Heart left ventricle (tissue), 16 donors: ENCODE measurements at regions not wholly inside any gene's neighbourhood (a gene's known extent, or its start where the extent isn't known, plus 50 kb on each side); places are given as distances from the start of the nearest gene placed in this dataset.

Experiments
- ATAC-seq, 4 donors: fragments of 200-7000 bp; cut with Tn5 transposase; one replicate each; pipeline ENCODE4 v1.9.1; 2020 to 2022; ENCODE audit warnings: moderate library complexity in 4 of 4, mild to moderate bottlenecking in 3 of 4, moderate number of reproducible peaks in 1 of 4
- DNase-seq, 5 donors: peaks; one replicate each; pipeline ENCODE4 v3.0.0-alpha.2; 2020
- H3K27ac ChIP-seq, 12 donors: fragments of 200-600 bp; sonication (generic) in 4 of 12; one replicate each; pipeline versions ENCODE4 v1.5.0 to v1.8.0; 2016 to 2022; ENCODE audit warnings: mild to moderate bottlenecking in 2 of 12
- H3K27me3 ChIP-seq, 9 donors: fragments of 200-600 bp; sonication (generic) in 2 of 9; one replicate each; pipeline versions ENCODE4 v1.5.1 to v1.8.0; 2016 to 2022; ENCODE audit warnings: mild to moderate bottlenecking in 3 of 9
- H3K36me3 ChIP-seq, 9 donors: fragments of 200-600 bp; sonication (generic) in 2 of 9; one replicate each; pipeline versions ENCODE4 v1.5.0 to v1.8.0; 2018 to 2022; ENCODE audit warnings: mild to moderate bottlenecking in 2 of 9
- H3K4me1 ChIP-seq, 12 donors: fragments of 200-600 bp; sonication (generic) in 4 of 12; one replicate each; pipeline versions ENCODE4 v1.5.0 to v1.8.0; 2016 to 2022; ENCODE audit warnings: mild to moderate bottlenecking in 3 of 12
- H3K4me3 ChIP-seq, 12 donors: fragments of 200-600 bp; sonication (generic) in 4 of 12; one replicate each; pipeline versions ENCODE4 v1.5.0 to v1.8.0; 2017 to 2022; ENCODE audit warnings: mild to moderate bottlenecking in 9 of 12, moderate library complexity in 4 of 12
- H3K9me3 ChIP-seq, 12 donors: fragments of 200-600 bp; sonication (generic) in 4 of 12; one replicate each; pipeline versions ENCODE4 v1.5.0 to v1.8.0; 2016 to 2022; ENCODE audit warnings: mild to moderate bottlenecking in 1 of 12
- CTCF ChIP-seq, 12 donors: fragments of 200-600 bp; sonication (generic) in 4 of 12; IDR thresholded peaks; one replicate each; pipeline versions ENCODE4 v1.5.0 to v1.8.0; 2018 to 2022; ENCODE audit warnings: antibody characterized with exemption in 12 of 12, mild to moderate bottlenecking in 5 of 12
- POLR2A ChIP-seq, 2 donors: fragments of 450-650 bp; IDR thresholded peaks; one replicate each; pipeline ENCODE4 v1.6.1; 2017; ENCODE audit warnings: antibody characterized with exemption in 2 of 2, mild to moderate bottlenecking in 2 of 2, moderate library complexity in 2 of 2
- WGBS, 4 donors: extraction: QIAGEN DNeasy Blood & Tissue Kit in 2 of 4; methylation state at CpG; one replicate each; pipeline versions ENCODE4 v1.1.5 to v1.1.7; 2013 to 2018; 5-methylcytosine and 5-hydroxymethylcytosine counted together
- intact Hi-C, 10 donors: fragments of 100-400 bp; cut with DNase I; formaldehyde crosslinking; loops; one replicate each; pipeline versions ENCODE4 v1.11.1 to v1.14.2; 2022
- donor health status: ischemic (EF 13 %, LVEDD 7.1; RV severe dilation, severe dysfunction).
- donor health status: healthy with polysubstance abuse.
- donor health status: DM: no; HTN: yes; CAD: no.
- donor health status: DM: no; HTN: no; CAD: no.
- donor health status: ischemic (EF 25% LVEDD 6.9; RV normal size, moderate dysfunction).
- donor health status: ischemic (EF 25% LVEDD 5.7; RV mildly dilated, moderate dysfunction).
- donor health status: healthy.
- donor health status: DM: yes; HTN: yes; CAD: no.
- donor health status: ischemic (EF 35%, LVEDD 5.7; RV mildly dilated, moderate dysfunction).
- donor health status: nonischemic (EF 11% LVEDD 7.7; RV severe dilation, severe dysfunction).
- donor health status: DM: yes; HTN: yes; CAD: no.
- donor health status: PGD.
- donor health status: ischemic (EF 29% LVEDD 5.4; RV normal size, mild dysfunction).
- donor health status: nonischemic (EF 23%, LVEDD 6.1; RV moderate dilation, normal function).

- H3K4me1 ChIP-seq: peaks cover 2 to 63% (median 36%) of the 10 kb centered on the region in 12 donors
- ATAC-seq (peak; percentile 23 to 41 (median 30)), DNase-seq (no peak)
- no peaks in the 10 kb centered on the region for H3K36me3 ChIP-seq
- intact Hi-C loops: loop anchor here in 1 of 10 donors (2.0 kb wide), 1 partner anchor 353 kb away; the partner anchor contains the start of gene JUN
- H3K9me3 ChIP-seq: no peaks in the 10 kb centered on the region
- TF ChIP-seq CTCF (IDR thresholded peaks at IDR 0.05) (no peak), POLR2A (IDR thresholded peaks at IDR 0.05) (no peak)
- peak overlapping the region; percentile 20 to 91 (median 80) for H3K27ac ChIP-seq
- 49 to 65% (median 59%) methylated on average over 4 of the region's 4 CpGs for WGBS, 4 donors
- no peaks in the 10 kb centered on the region for H3K27me3 ChIP-seq
- H3K4me3 ChIP-seq: no peak overlapping the region
These were observed 158.9 kb upstream of the FGGY start for GRCh38 chr1:59137968-59138367.

GRCh38 chr1:59138402-59138801 lies 158.5 kb upstream of the FGGY start:
- no peaks in the 10 kb centered on the region for H3K27me3 ChIP-seq
- no peaks in the 10 kb centered on the region for H3K36me3 ChIP-seq
- no peaks in the 10 kb centered on the region for H3K9me3 ChIP-seq
- 36 to 60% (median 42%) methylated on average over 5 of the region's 5 CpGs for WGBS, 4 donors
- peak overlapping the region; percentile 20 to 91 (median 80) for H3K27ac ChIP-seq
- intact Hi-C loops: loop anchor here in 1 of 10 donors (2.0 kb wide), 1 partner anchor 354 kb away; the partner anchor contains the start of gene JUN
- peaks cover 4 to 68% (median 40%) of the 10 kb centered on the region in 12 donors for H3K4me1 ChIP-seq
- no peak for TF ChIP-seq CTCF (IDR thresholded peaks at IDR 0.05)
- TF ChIP-seq POLR2A (IDR thresholded peaks at IDR 0.05): no peak
- ATAC-seq (peak in 3 of 4 donors; percentile 4 to 20 (median 13)), DNase-seq (no peak)
- no peak overlapping the region for H3K4me3 ChIP-seq

GRCh38 chr1:59139396-59139795 lies 157.5 kb upstream of the FGGY start:
- intact Hi-C loops: loop anchor here in 1 of 10 donors (2.0 kb wide), 1 partner anchor 355 kb away; the partner anchor contains the start of gene JUN
- Histone ChIP-seq H3K4me1 (peaks cover 6 to 78% (median 48%) of the 10 kb centered on the region in 12 donors), H3K9me3 (no peaks in the 10 kb centered on the region), H3K27me3 (no peaks in the 10 kb centered on the region), H3K36me3 (no peaks in the 10 kb centered on the region), H3K27ac (peak overlapping the region; percentile 20 to 91 (median 80)), H3K4me3 (no peak overlapping the region)
- ATAC-seq (peak; percentile 25 to 74 (median 67)), DNase-seq (peak in 3 of 5 donors; percentile 52 to 77 (median 72))
- 65 to 86% (median 70%) methylated on average over 2 of the region's 2 CpGs for WGBS, 4 donors
- no peak for TF ChIP-seq CTCF (IDR thresholded peaks at IDR 0.05)
- no peak for TF ChIP-seq POLR2A (IDR thresholded peaks at IDR 0.05)

GRCh38 chr1:59141267-59141863 lies 155.5 kb upstream of the FGGY start:
- H3K9me3 ChIP-seq: no peaks in the 10 kb centered on the region
- peaks cover 6 to 81% (median 53%) of the 10 kb centered on the region in 12 donors for H3K4me1 ChIP-seq
- H3K36me3 ChIP-seq: no peaks in the 10 kb centered on the region
- intact Hi-C loops: loop anchor here in 9 of 10 donors (2.0 to 10.0 kb wide), 15 partner anchors 34 to 613 kb away; partner anchors contain the start of genes JUN (in 4 of the 9) and FGGY (in 1 of the 9)
- WGBS, 4 donors: 47 to 64% (median 61%) methylated on average over 4 of the region's 4 CpGs
- peak in 3 of 12 donors; percentile 15 to 44 (median 34) for TF ChIP-seq CTCF (IDR thresholded peaks at IDR 0.05)
- TF ChIP-seq POLR2A (IDR thresholded peaks at IDR 0.05): no peak
- peak; percentile 87 to 90 (median 90) for ATAC-seq
- H3K27me3 ChIP-seq: no peaks in the 10 kb centered on the region
- DNase-seq: peak; percentile 67 to 87 (median 75)
- no peak overlapping the region for H3K4me3 ChIP-seq
- H3K27ac ChIP-seq: peak overlapping the region; percentile 58 to 91 (median 80)
